AG10803 (cell line): ENCODE measurements at regions not wholly inside any gene's neighbourhood (a gene's known extent, or its start where the extent isn't known, plus 50 kb on each side); places are given as distances from the start of the nearest gene placed in this dataset.

Source experiments
- DNase-seq: peaks from one replicate; pipeline ENCODE4 v3.0.0; 2010; ENCODE audit warnings: low read depth
- H3K4me3 ChIP-seq: 2 replicates; pipeline ENCODE4 v1.5.1; 2011; ENCODE audit warnings: mild to moderate bottlenecking, low read length, control low read depth
- TF ChIP-seq, protein P1 (sequence below): conservative IDR thresholded peaks from 2 replicates; pipeline ENCODE4 v1.5.1; 2011; ENCODE audit warnings: mild to moderate bottlenecking, low read length, control low read depth, inconsistent platforms

DNA sequence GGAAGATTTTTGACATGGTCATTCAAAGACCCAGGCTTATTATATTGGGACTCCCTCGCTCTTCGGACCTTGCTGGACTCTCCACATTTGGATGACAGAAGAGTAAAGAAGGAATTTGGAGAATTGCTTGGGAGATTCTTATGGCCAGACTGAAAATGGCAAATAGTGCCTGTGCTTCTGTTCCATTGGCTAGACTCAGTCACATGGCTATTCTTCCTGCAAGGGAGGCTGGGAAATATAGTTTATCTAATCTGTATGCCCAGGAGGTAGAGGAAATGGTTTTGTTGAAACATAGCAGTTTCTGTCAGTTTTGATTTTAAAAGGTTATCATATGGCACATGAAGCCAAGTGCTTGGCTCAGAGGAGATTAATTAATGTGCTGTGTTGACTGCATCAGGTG is 286.6 kb upstream of the JAG1 start:
- no peak overlapping the region for H3K4me3 ChIP-seq
- no peak for DNase-seq
- TF ChIP-seq, protein P1, sequence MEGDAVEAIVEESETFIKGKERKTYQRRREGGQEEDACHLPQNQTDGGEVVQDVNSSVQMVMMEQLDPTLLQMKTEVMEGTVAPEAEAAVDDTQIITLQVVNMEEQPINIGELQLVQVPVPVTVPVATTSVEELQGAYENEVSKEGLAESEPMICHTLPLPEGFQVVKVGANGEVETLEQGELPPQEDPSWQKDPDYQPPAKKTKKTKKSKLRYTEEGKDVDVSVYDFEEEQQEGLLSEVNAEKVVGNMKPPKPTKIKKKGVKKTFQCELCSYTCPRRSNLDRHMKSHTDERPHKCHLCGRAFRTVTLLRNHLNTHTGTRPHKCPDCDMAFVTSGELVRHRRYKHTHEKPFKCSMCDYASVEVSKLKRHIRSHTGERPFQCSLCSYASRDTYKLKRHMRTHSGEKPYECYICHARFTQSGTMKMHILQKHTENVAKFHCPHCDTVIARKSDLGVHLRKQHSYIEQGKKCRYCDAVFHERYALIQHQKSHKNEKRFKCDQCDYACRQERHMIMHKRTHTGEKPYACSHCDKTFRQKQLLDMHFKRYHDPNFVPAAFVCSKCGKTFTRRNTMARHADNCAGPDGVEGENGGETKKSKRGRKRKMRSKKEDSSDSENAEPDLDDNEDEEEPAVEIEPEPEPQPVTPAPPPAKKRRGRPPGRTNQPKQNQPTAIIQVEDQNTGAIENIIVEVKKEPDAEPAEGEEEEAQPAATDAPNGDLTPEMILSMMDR: no peak

- no peak overlapping the region for H3K4me3 ChIP-seq
- TF ChIP-seq, protein P1: no peak
- DNase-seq: no peak
Measured at GRCh38 chr20:10961651-10962288, 288.0 kb upstream of the JAG1 start.

GRCh38 chr20:10962937-10963336 is 289.1 kb upstream of the JAG1 start:
- no peak overlapping the region for H3K4me3 ChIP-seq
- no peak for DNase-seq
- TF ChIP-seq, protein P1: no peak

- H3K4me3 ChIP-seq: no peak overlapping the region
- TF ChIP-seq, protein P1: no peak
- no peak for DNase-seq
Measured at GRCh38 chr20:10963717-10964266, 290.0 kb upstream of the JAG1 start.

- TF ChIP-seq, protein P1: no peak
- DNase-seq: no peak
- no peak overlapping the region for H3K4me3 ChIP-seq
Measured at GRCh38 chr20:10965936-10966470, 292.2 kb upstream of the JAG1 start.

GRCh38 chr20:10970109-10970508 is 296.3 kb upstream of the JAG1 start:
- TF ChIP-seq, protein P1: no peak
- no peak for DNase-seq
- no peak overlapping the region for H3K4me3 ChIP-seq

DNA sequence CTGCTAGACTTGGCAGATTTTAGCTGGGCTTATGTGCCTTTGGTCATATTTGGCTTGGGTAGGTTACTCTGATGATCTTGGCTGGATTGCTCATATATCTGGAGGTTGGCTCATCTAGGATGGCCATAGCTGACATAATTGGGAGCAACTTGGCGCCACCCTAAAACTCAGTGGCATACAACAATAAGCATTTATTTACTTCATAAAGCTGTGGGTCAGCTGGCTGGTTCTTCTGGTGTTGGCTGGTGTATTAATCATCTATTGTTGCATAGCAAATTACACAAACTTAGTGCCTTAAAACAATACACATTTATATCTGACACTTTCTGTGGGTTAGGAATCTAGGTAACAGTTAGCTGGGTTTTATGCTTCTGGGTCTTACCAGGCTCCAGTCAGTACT is 297.3 kb upstream of the JAG1 start:
- no peak for DNase-seq
- no peak overlapping the region for H3K4me3 ChIP-seq
- TF ChIP-seq, protein P1: no peak
